GM08714 (cell line): ENCODE measurements at regions not wholly inside any gene's neighbourhood (a gene's known extent, or its start where the extent isn't known, plus 50 kb on each side); places are given as distances from the start of the nearest gene placed in this dataset.
"Not testable (repeated sequence)": the region's sequence is repeated elsewhere in the genome, so short reads cannot be mapped to it uniquely, and the experiment has no call there.

ENCODE experiments used
- H3K4me3 ChIP-seq: fragments of 200-500 bp; sonication (Bioruptor generic); 2 replicates; pipeline ENCODE4 v1.5.1; 2014; ENCODE audit warnings: mild to moderate bottlenecking, low read length, inconsistent platforms
- ZNF274 ChIP-seq: IDR thresholded peaks from 2 replicates; pipeline ENCODE4 v1.6.1; 2012; ENCODE audit warnings: mild to moderate bottlenecking, low read depth, low read length

DNA sequence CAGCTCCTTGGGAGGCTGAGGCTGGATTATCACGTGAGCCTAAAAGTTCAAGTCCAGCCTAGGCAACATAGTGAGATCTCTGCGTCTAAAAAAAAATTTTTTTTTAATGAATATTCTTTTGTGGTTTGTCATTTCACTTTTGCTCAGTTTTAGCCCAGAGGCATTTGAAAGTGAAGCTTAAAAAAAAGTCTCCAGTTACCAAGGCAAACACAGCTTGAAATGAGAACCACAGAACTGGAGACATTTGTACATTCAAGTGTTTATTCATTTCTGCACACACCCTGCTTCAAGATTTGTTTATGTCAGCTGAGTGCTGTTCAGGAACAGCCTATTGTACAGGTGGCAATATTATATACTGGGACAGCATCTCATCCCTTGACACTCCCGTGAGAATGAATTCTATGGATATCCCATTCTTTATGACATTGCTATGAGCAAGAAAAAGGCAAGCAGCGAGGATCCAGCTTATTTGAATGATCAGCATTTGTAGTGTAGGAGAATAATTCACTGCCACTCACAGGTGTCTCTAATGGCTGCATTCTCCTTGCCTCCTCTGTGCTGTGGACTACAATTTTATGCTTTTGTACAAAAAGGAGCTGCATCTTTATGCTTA, 444.8 kb upstream of the GRM7 start:
- no peak for TF ChIP-seq ZNF274

DNA sequence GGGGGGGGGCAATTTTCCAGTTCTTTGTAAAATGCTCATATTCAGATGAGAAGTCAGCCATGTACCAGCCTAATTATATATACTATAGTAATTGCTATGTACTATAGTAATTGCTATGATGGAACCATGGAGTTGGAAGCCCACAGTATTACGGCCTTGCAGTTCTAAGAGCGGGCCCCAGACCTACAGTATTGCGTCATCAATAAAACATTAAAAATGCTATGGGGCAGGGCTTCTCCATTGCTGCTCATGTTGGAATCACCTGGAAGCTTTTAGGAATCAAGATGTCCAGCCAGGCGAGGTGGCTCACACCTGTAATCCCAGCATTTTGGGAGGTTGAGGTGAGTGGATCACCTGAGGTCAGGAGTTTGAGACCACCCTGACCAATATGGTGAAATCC, 443.7 kb upstream of the GRM7 start:
- H3K4me3 ChIP-seq = no peak overlapping the region
- TF ChIP-seq ZNF274 = no peak

More for the DNA sequence above, 444.8 kb upstream of the GRM7 start:
- H3K4me3 ChIP-seq = no peak overlapping the region

DNA sequence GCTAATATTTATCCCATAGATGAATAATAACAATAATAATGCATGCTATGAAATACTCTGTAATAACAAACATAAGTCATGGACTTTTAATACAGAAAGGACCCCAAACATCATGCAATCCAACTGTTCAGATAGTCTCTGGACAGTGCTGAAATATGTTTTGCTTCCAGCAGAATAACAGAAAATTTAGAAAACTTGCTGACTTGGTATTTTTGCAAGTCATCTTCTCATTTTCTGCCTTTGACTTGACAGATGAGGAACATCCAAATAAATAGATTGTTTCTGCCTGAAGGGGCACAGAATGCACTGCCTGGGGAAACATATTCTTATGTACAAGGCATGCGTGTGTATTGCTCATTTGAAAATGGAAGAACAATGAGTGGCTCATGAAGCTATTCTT, 442.4 kb upstream of the GRM7 start:
- H3K4me3 ChIP-seq = no peak overlapping the region
- TF ChIP-seq ZNF274 = no peak

DNA sequence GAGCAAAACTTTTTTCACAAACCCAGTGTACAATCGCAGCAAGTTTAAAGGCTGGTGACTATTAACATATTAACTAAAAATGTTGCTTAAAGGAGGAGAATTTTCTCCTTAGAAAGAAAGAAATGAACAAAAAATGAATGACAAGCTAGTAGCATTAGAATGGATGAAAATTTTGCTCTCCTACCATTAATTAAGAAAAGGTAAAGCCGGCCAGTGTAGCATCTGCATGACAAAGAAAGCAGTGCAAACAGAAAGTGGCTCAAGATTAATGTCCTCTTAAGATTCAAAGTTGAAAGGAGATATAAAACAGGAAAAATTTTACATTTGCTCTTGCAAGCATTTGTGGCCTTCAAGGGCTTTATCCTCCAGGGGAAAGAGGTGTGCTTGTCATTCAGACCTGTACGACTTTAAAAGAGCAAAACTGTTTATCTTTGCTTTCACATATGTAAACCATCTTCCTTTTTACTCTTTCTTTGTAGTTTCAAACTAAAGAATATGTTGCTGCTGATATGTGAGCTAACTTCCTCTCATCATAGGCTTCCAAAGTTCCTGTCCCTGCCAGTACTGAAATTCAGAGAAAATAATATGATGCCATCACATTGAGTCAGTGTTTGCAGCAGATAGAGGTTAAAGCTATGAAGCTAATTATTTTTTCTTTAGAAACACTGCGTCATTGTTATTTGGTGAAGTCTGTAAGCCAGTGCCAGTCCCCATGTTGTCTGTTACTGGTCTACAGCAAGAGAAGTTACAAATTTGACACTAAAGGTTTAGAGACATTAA, 439.1 kb upstream of the GRM7 start:
- TF ChIP-seq ZNF274 = no peak
- H3K4me3 ChIP-seq = no peak overlapping the region

DNA sequence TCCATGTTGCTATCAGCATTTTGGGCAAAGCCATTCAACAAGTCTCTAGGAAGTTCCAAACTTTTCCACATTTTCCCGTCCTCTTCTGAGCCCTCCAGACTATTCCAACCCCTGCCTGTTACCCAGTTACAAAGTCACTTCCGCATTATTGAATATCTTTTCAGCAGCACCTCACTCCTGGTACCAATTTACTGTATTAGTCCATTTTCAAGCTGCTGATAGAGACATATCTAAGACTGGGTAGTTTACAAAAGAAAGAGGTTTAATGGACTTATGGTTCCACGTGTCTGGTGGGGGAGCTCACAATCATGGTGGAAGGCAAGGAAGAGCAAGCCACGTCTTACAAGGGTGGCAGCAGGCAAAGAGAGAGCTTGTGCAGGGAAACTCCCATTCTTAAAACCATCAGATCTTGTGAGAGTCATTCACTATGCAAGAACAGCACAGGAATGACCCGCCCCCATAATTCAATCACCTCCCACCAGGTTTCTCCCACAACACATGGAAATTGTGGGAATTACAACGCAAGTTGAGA, 435.6 kb upstream of the GRM7 start:
- H3K4me3 ChIP-seq = no peak overlapping the region
- TF ChIP-seq ZNF274 = no peak

DNA sequence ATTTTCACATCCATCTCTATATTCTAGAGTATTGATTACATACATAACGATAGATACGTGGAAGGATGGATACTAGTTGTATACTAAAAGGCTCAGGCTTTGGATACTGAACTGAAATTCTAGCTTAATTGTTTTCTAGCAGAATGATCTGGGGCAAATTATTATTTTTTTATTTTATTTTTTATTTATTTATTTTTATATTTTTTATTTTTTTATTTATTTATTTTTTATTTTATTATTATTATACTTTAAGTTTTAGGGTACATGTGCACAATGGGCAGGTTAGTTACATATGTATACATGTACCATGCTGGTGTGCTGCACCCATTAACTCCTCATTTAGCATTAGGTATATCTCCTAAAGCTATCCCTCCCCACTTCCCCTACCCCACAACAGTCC, 432.6 kb upstream of the GRM7 start:
- not testable (repeated sequence) for H3K4me3 ChIP-seq

DNA sequence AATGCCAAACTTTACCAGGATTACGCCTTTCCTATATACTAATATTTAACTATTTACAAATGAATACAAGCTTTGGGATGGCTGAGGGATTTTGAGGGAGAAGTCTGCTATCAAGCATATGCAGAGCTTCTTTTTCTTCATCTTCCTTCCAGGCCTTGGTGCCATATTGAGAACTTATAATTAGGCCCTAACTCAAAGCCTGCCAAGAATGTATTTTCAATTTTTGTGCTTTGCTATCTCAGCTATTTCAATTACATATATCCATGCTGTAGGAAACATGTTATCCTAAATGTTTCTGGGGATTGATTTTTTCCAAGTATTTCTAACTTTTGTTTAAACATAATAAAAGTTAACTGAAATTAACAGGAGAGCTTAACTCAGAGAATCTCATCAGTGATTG, 425.0 kb upstream of the GRM7 start:
- TF ChIP-seq ZNF274 = no peak
- no peak overlapping the region for H3K4me3 ChIP-seq

DNA sequence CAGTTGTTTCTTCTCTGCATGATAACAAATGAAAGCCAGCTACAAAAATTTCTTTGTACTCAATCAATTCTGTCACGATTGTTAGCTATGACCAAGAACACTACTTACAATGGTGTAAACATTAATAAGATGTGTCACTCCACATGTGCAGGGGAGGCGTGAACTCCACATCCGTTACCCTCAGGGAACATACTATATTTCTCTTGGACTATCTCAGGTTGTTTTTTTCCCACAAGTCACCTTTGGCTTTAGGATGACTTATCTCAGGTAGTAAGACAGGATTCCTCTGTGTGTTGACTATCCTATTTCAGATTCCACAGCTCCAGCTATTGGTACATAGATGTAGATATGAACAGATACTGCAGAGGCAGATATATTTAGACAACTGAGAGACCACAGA, 423.3 kb upstream of the GRM7 start:
- no peak overlapping the region for H3K4me3 ChIP-seq
- no peak for TF ChIP-seq ZNF274

DNA sequence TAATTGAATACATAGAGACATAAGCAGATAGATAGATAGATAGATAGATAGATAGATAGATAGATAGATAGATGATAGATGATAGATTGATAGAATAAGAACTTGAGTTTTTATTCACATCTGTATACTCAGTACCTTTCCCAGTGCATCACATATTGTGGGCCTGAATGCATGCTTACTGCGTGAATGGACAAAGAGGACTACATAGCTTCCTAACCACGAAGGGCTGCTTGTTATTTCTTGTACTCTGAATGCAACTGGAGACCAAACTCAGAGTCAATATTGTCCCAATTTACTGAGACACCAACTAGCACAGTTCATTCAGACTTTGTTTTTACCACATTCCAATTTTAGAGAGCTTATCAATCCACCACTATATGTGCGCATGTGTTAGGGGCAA, 422.9 kb upstream of the GRM7 start:
- H3K4me3 ChIP-seq = no peak overlapping the region
- TF ChIP-seq ZNF274 = no peak

DNA sequence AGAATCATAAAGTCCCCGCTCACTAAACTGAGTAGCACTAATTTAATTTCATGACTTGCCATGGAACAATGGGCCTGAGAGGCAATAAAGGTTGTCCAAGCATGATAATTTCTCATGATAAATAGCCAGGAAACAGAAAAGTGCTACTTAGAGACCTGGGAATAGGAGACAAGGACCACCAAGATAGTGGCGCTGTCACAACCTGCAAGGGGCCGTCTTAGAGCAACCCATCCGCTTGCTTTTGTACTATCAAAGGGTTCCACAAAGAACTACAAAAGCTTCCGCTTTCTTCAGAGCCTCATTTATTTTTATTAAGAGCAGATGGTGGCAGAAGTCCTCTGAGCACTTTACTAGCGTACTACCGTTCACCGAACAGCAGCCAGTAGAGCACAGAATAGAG, 421.7 kb upstream of the GRM7 start:
- no peak overlapping the region for H3K4me3 ChIP-seq
- TF ChIP-seq ZNF274 = no peak

DNA sequence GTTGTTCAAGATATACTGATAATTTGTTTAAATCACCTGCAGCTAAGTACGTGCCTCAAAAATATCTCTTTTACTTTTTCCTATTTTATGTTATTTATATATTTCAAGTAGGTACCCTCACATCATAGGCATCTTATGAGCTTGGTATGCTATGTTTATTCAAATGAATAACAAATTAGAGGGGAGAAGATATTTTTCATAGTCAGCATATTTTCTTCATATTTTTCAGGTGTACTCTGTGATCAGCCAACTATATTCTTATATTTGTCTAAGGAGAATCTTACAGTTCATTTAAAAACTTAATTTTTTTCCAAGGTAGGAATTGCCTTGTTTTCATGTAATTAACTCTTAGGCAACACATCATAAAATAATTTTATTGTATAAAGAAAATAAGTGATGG, 421.1 kb upstream of the GRM7 start:
- no peak overlapping the region for H3K4me3 ChIP-seq
- TF ChIP-seq ZNF274 = no peak

DNA sequence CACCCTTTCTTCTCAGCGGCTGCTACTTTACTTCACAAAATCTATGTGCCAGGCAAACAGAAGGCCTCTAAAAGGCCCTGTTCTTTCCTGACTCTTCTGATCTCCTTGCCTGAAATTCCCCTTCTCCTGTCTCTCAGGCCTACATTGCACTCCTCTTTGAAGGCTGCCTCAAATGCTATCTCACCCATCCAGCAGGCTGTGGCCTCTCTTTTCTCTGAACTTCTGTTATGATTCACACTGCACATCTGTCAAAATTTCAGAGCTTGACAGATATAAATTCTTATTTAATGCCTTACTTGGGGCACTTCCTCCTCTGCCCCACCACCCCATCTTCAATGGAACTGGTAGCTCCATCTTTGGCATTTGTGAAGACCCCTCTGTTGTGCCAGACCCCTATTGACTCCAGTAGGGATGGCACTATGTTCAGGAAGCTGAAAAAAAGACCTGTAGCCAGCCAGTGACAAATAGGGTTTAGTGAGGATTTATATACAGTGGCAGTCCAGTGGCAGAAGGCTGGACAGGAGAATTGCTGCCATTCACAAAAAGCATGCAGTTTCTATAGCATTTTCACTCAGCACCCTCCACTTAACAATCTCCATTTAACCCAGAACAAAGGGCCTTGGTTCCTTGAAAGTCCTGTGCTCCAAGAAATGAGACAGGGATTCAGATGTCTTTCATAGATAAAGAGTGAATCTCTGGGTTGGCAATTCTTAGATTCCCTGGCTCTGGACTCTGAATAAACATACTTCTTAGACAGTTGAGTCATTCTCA, 415.8 kb upstream of the GRM7 start:
- no peak for TF ChIP-seq ZNF274
- H3K4me3 ChIP-seq = no peak overlapping the region

DNA sequence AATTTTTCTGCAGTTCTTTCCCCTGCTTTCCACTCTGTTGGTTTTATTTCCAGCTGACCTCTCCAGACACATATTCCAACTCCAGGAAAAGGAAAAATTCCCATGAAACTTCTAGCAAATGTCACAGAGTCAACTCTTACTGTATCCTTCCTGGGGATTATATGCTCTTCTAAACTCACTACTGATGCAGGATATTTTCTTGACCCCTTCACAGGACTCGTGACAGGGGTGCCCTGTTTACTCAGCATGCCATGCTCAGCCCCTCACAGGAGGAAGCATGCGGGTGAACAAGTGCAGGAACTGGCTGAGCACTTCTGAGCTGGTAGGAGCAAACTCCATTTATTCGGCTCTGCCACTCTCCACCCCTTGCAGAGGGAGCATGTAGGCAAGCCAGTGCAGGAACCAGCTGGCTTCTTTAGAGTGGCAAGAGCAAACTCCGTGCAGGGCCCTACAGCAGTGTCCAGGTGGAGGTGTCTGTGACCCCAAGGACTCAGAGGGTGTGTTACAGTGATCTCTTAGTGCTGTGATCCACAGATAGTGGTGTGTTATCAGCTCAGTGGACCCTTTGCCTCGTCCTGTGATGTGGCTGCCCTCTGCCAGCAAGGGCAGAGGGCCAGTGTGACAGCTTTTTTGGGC, 413.6 kb upstream of the GRM7 start:
- no peak overlapping the region for H3K4me3 ChIP-seq
- no peak for TF ChIP-seq ZNF274

DNA sequence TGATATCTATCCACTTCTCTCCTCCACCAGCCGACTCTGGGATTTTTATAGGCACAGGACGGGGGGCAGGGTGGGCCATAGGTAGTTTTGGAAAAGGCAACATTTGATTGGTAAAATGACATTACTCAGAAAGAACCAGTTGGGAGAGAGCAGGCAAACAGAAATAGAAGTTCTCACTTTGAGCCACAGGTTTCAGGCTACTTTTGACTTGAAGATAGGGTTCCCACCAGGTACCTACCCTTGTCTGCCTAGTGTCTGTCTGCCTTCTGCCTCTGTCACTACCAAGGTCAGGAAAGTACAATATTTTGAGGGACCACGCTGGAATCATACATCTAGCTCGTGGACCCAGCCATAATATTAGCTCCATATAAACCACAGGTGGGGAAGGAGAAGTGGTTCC, 412.9 kb upstream of the GRM7 start:
- H3K4me3 ChIP-seq = no peak overlapping the region
- TF ChIP-seq ZNF274 = no peak
